HepG2 (cell line): ENCODE measurements at regions not wholly inside any gene's neighbourhood (a gene's known extent, or its start where the extent isn't known, plus 50 kb on each side); places are given as distances from the start of the nearest gene placed in this dataset.

Experiments
- BHLHE40 ChIP-seq: IDR thresholded peaks from 2 replicates; pipeline ENCODE4 v1.6.1; 2011; ENCODE audit warnings: low read length, improper control_type of control experiment
- CENPX ChIP-seq: sonication (generic); formaldehyde crosslinking; IDR thresholded peaks from 2 replicates; pipeline ENCODE4 v1.9.0; 2021; ENCODE audit warnings: mild to moderate bottlenecking, missing genetic modification reagents, moderate library complexity
- CREM ChIP-seq, 2 experiments: sonication (generic) in 1 of 2; formaldehyde crosslinking in 1 of 2; IDR thresholded peaks; 2 replicates each; pipeline versions ENCODE4 v1.4.0 to v1.6.1; 2016 to 2020; ENCODE audit warnings: antibody characterized with exemption in 1 of 2, mild to moderate bottlenecking in 1 of 2, missing genetic modification reagents in 1 of 2
- JUNB ChIP-seq: sonication (generic); formaldehyde crosslinking; IDR thresholded peaks from 2 replicates; pipeline ENCODE4 v1.8.0; 2022; ENCODE audit warnings: missing genetic modification reagents, mild to moderate bottlenecking, borderline replicate concordance
- MAFK ChIP-seq, 2 experiments: IDR thresholded peaks in 1 of 2; conservative IDR thresholded peaks in 1 of 2; 2 replicates each; pipeline ENCODE4 v1.6.1; 2011; ENCODE audit warnings: improper control_type of control experiment in 2 of 2, low read length in 2 of 2
- MXI1 ChIP-seq: IDR thresholded peaks from 3 replicates; pipeline ENCODE4 v1.6.1; 2012; ENCODE audit warnings: low read depth, low read length, inconsistent platforms, borderline replicate concordance
- PRPF4 ChIP-seq: fragments of 200-400 bp; formaldehyde crosslinking; IDR thresholded peaks from 2 replicates; pipeline ENCODE4 v1.6.1; 2016; ENCODE audit warnings: low read length, low read depth; ENCODE audit not compliant: poor library complexity, severe bottlenecking
- RBM39 ChIP-seq: fragments of 200-400 bp; formaldehyde crosslinking; IDR thresholded peaks from one replicate; pipeline ENCODE4 v1.6.1; 2018; ENCODE audit warnings: antibody characterized with exemption, mild to moderate bottlenecking, low read depth, low read length; ENCODE audit not compliant: poor library complexity, severe bottlenecking
- SIX4 ChIP-seq: sonication (generic); formaldehyde crosslinking; IDR thresholded peaks from 2 replicates; pipeline ENCODE4 v1.4.0; 2020; ENCODE audit warnings: missing genetic modification reagents
- SP2 ChIP-seq: sonication (generic); formaldehyde crosslinking; IDR thresholded peaks from 2 replicates; pipeline ENCODE4 v1.5.1; 2020; ENCODE audit warnings: mild to moderate bottlenecking, missing genetic modification reagents
- ZBTB7A ChIP-seq: sonication (generic); formaldehyde crosslinking; IDR thresholded peaks from 2 replicates; pipeline ENCODE4 v1.8.0; 2022; ENCODE audit warnings: mild to moderate bottlenecking, missing genetic modification reagents
- ZNF557 ChIP-seq: sonication (generic); formaldehyde crosslinking; IDR thresholded peaks from 2 replicates; pipeline ENCODE4 v1.4.0; 2020; ENCODE audit warnings: missing genetic modification reagents
- TF ChIP-seq, protein P1 (sequence below): sonication (generic); formaldehyde crosslinking; IDR thresholded peaks from 2 replicates; pipeline ENCODE4 v1.4.0; 2020; ENCODE audit warnings: missing genetic modification reagents
- TF ChIP-seq, protein P2 (sequence below): sonication (generic); formaldehyde crosslinking; IDR thresholded peaks from 2 replicates; pipeline ENCODE4 v1.4.0; 2020; ENCODE audit warnings: missing genetic modification reagents

GRCh38 chr10:4457597-4457996, 368.4 kb upstream of the AKR1E2 start:
- TF ChIP-seq ZBTB7A (CRISPR knock-in tag) (no peak), MXI1 (no peak), RBM39 (no peak), BHLHE40 (no peak), PRPF4 (no peak), CREM (IDR thresholded peaks at IDR 0.05) (no peak), CREM (CRISPR knock-in tag; IDR thresholded peaks at IDR 0.05) (no peak), ZNF557 (CRISPR knock-in tag) (no peak), SIX4 (CRISPR knock-in tag) (no peak), CENPX (CRISPR knock-in tag) (no peak), MAFK (conservative IDR thresholded peaks at IDR 0.05 in 1 of 2, IDR thresholded peaks at IDR 0.05 in 1 of 2; ENCODE audit: low read length in 2 of 2) (no peak), SP2 (CRISPR knock-in tag) (no peak), JUNB (CRISPR knock-in tag) (no peak)
- TF ChIP-seq, protein P1, sequence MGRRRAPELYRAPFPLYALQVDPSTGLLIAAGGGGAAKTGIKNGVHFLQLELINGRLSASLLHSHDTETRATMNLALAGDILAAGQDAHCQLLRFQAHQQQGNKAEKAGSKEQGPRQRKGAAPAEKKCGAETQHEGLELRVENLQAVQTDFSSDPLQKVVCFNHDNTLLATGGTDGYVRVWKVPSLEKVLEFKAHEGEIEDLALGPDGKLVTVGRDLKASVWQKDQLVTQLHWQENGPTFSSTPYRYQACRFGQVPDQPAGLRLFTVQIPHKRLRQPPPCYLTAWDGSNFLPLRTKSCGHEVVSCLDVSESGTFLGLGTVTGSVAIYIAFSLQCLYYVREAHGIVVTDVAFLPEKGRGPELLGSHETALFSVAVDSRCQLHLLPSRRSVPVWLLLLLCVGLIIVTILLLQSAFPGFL (CRISPR knock-in tag), result no peak
- TF ChIP-seq, protein P2, sequence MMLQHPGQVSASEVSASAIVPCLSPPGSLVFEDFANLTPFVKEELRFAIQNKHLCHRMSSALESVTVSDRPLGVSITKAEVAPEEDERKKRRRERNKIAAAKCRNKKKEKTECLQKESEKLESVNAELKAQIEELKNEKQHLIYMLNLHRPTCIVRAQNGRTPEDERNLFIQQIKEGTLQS (CRISPR knock-in tag), result no peak
